GM21423 (cell line): ENCODE measurements at regions not wholly inside any gene's neighbourhood (a gene's known extent, or its start where the extent isn't known, plus 50 kb on each side); places are given as distances from the start of the nearest gene placed in this dataset.

Source experiments
- ATAC-seq: cut with Tn5 transposase; IDR thresholded peaks from one replicate; pipeline ENCODE4 v1.9.1; 2021; ENCODE audit warnings: mild to moderate bottlenecking, moderate library complexity; ENCODE audit not compliant: unreplicated experiment

DNA sequence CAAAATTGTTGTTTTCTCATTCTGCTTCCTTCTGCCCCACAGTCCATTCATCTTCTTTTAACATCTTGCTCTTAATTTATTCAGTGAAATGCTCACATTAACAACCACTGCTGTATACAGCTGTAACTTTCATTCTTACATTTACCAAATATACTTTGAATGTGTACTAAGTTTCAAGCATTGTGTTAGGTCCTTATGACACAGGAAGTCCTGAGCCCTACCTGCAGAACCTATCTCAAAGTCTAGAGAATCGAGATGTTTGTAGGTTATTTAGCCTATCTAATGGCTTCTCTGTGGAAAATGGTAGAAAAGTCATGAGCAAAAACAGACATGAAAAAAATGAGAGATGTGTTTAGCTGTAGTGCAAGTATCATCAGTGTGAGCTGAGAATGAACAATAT is 117.6 kb upstream of the MGAT4C start:
- ATAC-seq: no peak

GRCh38 chr12:86367137-86367536 is 110.9 kb upstream of the MGAT4C start:
- no peak for ATAC-seq

- ATAC-seq: no peak
These were observed 93.0 kb upstream of the MGAT4C start for GRCh38 chr12:86349196-86349595.

GRCh38 chr12:86333955-86334522 is 77.8 kb upstream of the MGAT4C start:
- ATAC-seq: no peak

- no peak for ATAC-seq
These were observed 75.3 kb upstream of the MGAT4C start for GRCh38 chr12:86331457-86331856.

DNA sequence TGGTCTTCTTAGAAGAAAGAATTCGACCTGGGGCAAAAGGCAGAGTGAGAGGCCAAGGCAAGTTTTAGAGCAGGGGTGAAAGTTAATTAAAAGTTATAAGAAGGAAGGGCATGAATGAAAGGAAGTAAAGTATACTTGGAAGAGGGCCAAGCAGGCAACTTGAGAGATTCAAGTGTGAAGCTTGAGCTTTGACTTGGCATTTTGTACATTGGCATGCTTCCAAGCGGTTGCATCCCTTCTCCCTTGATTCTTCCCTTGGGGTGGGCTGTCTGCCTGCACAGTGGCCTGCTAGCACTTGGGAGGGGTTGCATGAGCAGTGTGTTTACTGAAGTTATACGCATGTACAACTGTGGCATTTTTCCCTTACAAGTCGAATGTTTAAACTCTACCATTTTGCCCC is 74.8 kb upstream of the MGAT4C start:
- ATAC-seq: no peak

DNA sequence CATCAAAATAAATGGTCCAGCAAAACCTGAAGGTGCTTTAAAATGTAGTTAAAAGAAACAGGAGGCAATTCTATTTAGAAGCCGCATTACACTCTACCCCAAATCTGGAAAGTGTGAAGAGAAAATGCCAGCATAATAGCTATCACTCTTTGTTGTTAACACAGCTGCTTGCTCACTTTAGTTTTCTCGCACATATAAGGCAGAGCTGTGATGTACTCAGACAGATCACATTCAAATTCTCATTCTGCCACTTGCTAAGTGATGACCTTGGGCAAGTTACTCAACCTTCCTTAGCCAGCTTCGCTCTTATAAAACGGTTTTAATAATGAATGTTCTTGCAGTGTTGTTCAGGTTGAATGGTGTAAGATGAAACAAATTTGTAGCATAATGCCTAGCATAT is 56.0 kb upstream of the MGAT4C start:
- ATAC-seq: no peak
